Progenitor cell of endocrine pancreas (in vitro differentiated cells): ENCODE measurements at regions not wholly inside any gene's neighbourhood (a gene's known extent, or its start where the extent isn't known, plus 50 kb on each side); places are given as distances from the start of the nearest gene placed in this dataset.

Experiments
- DNase-seq: peaks from one replicate; pipeline ENCODE4 v3.0.0; 2021; ENCODE audit warnings: low spot score; ENCODE audit not compliant: unreplicated experiment
- H3K27ac Mint-ChIP-seq: 2 replicates; pipeline ENCODE4 v1.8.0; 2021; ENCODE audit warnings: mild to moderate bottlenecking, moderate library complexity, mixed read lengths
- H3K27me3 Mint-ChIP-seq: 2 replicates; pipeline ENCODE4 v1.8.0; 2021; ENCODE audit warnings: mixed read lengths
- H3K36me3 Mint-ChIP-seq: 2 replicates; pipeline ENCODE4 v1.8.0; 2022; ENCODE audit warnings: mixed read lengths; ENCODE audit not compliant: insufficient read depth
- H3K4me1 Mint-ChIP-seq: 2 replicates; pipeline ENCODE4 v1.8.0; 2021; ENCODE audit warnings: low read depth, mixed read lengths
- H3K4me3 Mint-ChIP-seq: 2 replicates; pipeline ENCODE4 v1.8.0; 2021; ENCODE audit warnings: low read depth, mild to moderate bottlenecking, moderate library complexity, mixed read lengths
- H3K9me3 Mint-ChIP-seq: 2 replicates; pipeline ENCODE4 v1.8.0; 2021; ENCODE audit warnings: low read depth, mixed read lengths
- CTCF ChIP-seq: fragments of 200-600 bp; sonication (generic); IDR thresholded peaks from one replicate; pipeline ENCODE4 v1.5.0; 2021; ENCODE audit warnings: antibody characterized with exemption, mild to moderate bottlenecking; ENCODE audit not compliant: unreplicated experiment

DNA sequence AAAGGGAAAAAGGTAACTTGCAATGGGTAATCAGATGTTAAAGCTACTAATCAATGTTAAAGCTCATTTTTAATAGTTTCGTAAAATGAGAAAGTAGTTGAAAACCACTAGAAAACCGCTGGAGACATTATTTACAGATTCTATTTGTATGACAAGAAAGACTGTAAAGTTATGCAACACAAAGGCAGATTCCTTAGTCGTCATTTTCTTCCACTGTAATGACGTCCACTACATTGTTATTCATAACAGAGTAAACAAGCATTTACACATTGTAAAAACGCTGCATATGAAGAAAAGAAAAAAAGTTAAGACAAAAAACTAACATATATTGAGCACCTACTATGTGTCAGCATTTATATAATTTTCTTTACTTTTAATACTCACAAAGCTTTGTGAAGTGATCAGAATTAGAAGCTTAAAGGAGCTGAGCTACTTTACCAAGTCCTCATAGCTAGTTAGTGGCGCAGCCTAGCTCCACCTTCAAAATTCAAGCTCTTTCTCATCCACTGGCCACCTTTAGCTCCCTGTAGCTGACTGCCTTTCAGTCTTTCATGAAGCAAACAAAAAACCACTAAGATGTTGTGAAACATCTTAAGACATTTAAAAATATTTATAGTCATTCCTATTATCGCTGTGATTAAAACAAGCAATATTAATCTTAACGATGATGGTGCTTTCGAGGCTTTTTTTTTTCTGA is 100.1 kb upstream of the CDIN1 start:
- Mint-ChIP-seq H3K36me3 (no peaks in the 10 kb centered on the region), H3K27ac (no peak overlapping the region), H3K4me3 (no peak overlapping the region), H3K9me3 (peaks cover 4% of the 10 kb centered on the region), H3K27me3 (no peaks in the 10 kb centered on the region), H3K4me1 (peaks cover 3% of the 10 kb centered on the region)
- DNase-seq, result no peak
- no peak for TF ChIP-seq CTCF

- Mint-ChIP-seq H3K9me3 (peaks cover 4% of the 10 kb centered on the region), H3K4me1 (peaks cover 3% of the 10 kb centered on the region), H3K27me3 (no peaks in the 10 kb centered on the region), H3K4me3 (no peak overlapping the region), H3K36me3 (no peaks in the 10 kb centered on the region), H3K27ac (no peak overlapping the region)
- DNase-seq, result no peak
- no peak for TF ChIP-seq CTCF
These were observed 98.3 kb upstream of the CDIN1 start for GRCh38 chr15:36481156-36481555.

DNA sequence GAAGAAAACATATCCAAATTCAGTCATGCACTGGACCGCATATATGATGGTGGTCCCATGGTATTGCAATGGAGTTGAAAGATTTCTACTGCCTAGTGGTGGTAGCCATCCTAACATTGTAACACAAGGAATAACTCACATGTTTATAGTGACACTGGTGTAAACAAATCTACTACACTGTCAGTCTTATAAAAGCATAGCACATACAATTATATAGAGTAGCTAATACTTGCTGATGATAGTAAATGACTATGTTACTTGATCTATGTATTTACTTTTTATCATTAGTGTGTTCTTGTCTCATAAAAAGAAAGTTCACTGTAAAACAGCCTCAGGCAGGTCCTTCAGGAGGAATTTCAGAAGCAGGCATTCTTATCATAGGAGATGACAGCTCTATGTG is 96.0 kb upstream of the CDIN1 start:
- Mint-ChIP-seq H3K9me3 (peaks cover 4% of the 10 kb centered on the region), H3K4me1 (peaks cover 3% of the 10 kb centered on the region), H3K4me3 (no peak overlapping the region), H3K27me3 (no peaks in the 10 kb centered on the region), H3K27ac (no peak overlapping the region), H3K36me3 (no peaks in the 10 kb centered on the region)
- no peak for TF ChIP-seq CTCF
- DNase-seq, result no peak

DNA sequence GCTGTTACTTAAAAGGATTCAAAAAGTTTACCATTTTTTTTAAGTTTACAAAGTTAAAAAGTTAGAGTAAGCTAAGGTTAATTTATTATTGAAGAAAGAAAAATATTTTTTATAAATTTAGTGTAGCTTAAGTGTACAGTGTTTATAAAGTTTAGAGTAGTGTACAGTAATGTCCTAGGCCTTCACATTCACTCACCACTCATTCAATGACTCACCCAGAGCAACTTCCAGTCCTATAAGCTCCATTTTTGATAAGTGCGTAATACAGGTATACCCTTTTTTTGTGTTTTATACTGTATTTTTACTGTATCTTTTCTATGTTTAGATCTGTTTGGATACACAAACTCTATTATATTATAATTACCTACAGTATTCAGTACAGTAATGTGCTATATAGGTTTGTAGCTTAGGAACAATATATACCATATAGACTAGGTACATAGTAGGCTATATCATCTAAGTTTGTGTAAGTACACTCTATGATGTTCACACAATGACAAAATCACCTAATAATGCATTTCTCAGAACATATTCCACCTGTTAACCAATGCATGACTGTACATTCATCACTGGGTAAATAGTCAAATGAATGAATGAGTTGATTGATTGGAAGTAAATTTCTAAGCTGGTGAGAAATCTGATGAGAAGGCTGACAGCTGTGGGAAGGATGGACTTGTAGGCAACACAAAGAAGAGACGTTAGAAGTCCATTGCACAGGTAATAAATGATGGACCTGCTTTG is 95.2 kb upstream of the CDIN1 start:
- no peak overlapping the region for H3K27ac Mint-ChIP-seq
- TF ChIP-seq CTCF, result no peak

DNA sequence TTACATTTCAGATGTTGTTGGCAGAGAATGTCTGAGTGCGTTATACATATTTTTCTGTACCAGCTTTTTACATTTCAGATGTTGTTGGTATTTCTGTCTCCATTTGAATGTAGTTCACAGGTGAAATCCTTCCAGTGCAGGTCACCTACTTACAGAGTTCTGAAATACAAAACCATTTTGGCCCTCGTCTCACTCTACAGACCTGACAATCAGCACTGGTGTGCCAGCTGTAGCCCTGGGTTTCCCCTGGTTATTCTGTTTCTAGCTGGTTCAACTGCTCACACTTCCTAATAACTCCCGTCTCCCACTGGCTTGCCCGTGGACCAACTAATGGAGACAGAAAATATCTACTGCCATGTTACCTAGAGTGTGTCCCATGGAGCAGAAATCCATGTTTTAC is 87.5 kb upstream of the CDIN1 start:
- no peak overlapping the region for H3K27ac Mint-ChIP-seq
- H3K27me3 Mint-ChIP-seq, result no peaks in the 10 kb centered on the region
- H3K4me3 Mint-ChIP-seq, result no peak overlapping the region

More for the DNA sequence above, 95.2 kb upstream of the CDIN1 start:
- peaks cover 4% of the 10 kb centered on the region for H3K9me3 Mint-ChIP-seq
- H3K4me3 Mint-ChIP-seq, result no peak overlapping the region
- no peaks in the 10 kb centered on the region for H3K4me1 Mint-ChIP-seq
- no peaks in the 10 kb centered on the region for H3K27me3 Mint-ChIP-seq
- no peak for DNase-seq
- H3K36me3 Mint-ChIP-seq, result no peaks in the 10 kb centered on the region

More for the DNA sequence above, 87.5 kb upstream of the CDIN1 start:
- no peaks in the 10 kb centered on the region for H3K36me3 Mint-ChIP-seq
- no peak for DNase-seq
- TF ChIP-seq CTCF, result no peak
- H3K9me3 Mint-ChIP-seq, result no peaks in the 10 kb centered on the region
- H3K4me1 Mint-ChIP-seq, result peaks cover 27% of the 10 kb centered on the region
